HG03342 (cell line): ENCODE measurements at regions not wholly inside any gene's neighbourhood (a gene's known extent, or its start where the extent isn't known, plus 50 kb on each side); places are given as distances from the start of the nearest gene placed in this dataset.
"Not testable (repeated sequence)": the region's sequence is repeated elsewhere in the genome, so short reads cannot be mapped to it uniquely, and the experiment has no call there.

Source experiments
- ATAC-seq: cut with Tn5 transposase; IDR thresholded peaks from one replicate; pipeline ENCODE4 v1.9.1; 2021; ENCODE audit warnings: mild to moderate bottlenecking, moderate library complexity; ENCODE audit not compliant: unreplicated experiment

GRCh38 chr4:154035341-154035740 lies 246.5 kb upstream of the SFRP2 start:
- no peak for ATAC-seq

- ATAC-seq, result no peak
These were observed 245.0 kb upstream of the SFRP2 start for GRCh38 chr4:154033921-154034320.

- ATAC-seq, result no peak
These were observed 244.0 kb upstream of the SFRP2 start for GRCh38 chr4:154032914-154033313.

GRCh38 chr4:154030746-154031145 lies 241.9 kb upstream of the SFRP2 start:
- ATAC-seq, result no peak

- ATAC-seq, result no peak
These were observed 241.3 kb upstream of the SFRP2 start for GRCh38 chr4:154030152-154030551.

GRCh38 chr4:154029171-154029570 lies 240.3 kb upstream of the SFRP2 start:
- ATAC-seq, result no peak

- no peak for ATAC-seq
These were observed 236.2 kb upstream of the SFRP2 start for GRCh38 chr4:154025110-154025509.

- ATAC-seq, result no peak
These were observed 235.3 kb upstream of the SFRP2 start for GRCh38 chr4:154024097-154024694.

- ATAC-seq, result not testable (repeated sequence)
These were observed 234.8 kb upstream of the SFRP2 start for GRCh38 chr4:154023671-154024070.

GRCh38 chr4:154019811-154020210 lies 230.9 kb upstream of the SFRP2 start:
- ATAC-seq, result no peak

- no peak for ATAC-seq
These were observed 229.8 kb upstream of the SFRP2 start for GRCh38 chr4:154018659-154019058.

- ATAC-seq, result no peak
These were observed 226.7 kb upstream of the SFRP2 start for GRCh38 chr4:154015578-154015977.

- ATAC-seq, result no peak
These were observed 225.8 kb upstream of the SFRP2 start for GRCh38 chr4:154014407-154015321.

GRCh38 chr4:154013576-154013975 lies 224.7 kb upstream of the SFRP2 start:
- no peak for ATAC-seq

GRCh38 chr4:154010371-154010770 lies 221.5 kb upstream of the SFRP2 start:
- no peak for ATAC-seq

GRCh38 chr4:154009788-154010187 lies 220.9 kb upstream of the SFRP2 start:
- no peak for ATAC-seq

- no peak for ATAC-seq
These were observed 220.3 kb upstream of the SFRP2 start for GRCh38 chr4:154009191-154009590.

- ATAC-seq, result no peak
These were observed 216.3 kb upstream of the SFRP2 start for GRCh38 chr4:154005171-154005520.

- ATAC-seq, result no peak
These were observed 215.8 kb upstream of the SFRP2 start for GRCh38 chr4:154004507-154005170.

- no peak for ATAC-seq
These were observed 215.1 kb upstream of the SFRP2 start for GRCh38 chr4:154004016-154004415.

- ATAC-seq, result no peak
These were observed 214.5 kb upstream of the SFRP2 start for GRCh38 chr4:154003378-154003777.

- ATAC-seq, result no peak
These were observed 212.3 kb upstream of the SFRP2 start for GRCh38 chr4:154001193-154001592.
